Natural killer cell (primary cell): ENCODE measurements at regions not wholly inside any gene's neighbourhood (a gene's known extent, or its start where the extent isn't known, plus 50 kb on each side); places are given as distances from the start of the nearest gene placed in this dataset.
"Not testable (repeated sequence)": the region's sequence is repeated elsewhere in the genome, so short reads cannot be mapped to it uniquely, and the experiment has no call there.

Experiments
- ATAC-seq, 3 donors: fragments of 150-1000 bp in 2 of 3; fragments of 200-7000 bp in 1 of 3; cut with Tn5 transposase; 1 replicate in 1 of 3; 2 replicates in 2 of 3; pipeline ENCODE4 v1.10.0; 2021; ENCODE audit warnings: mild to moderate bottlenecking in 2 of 3, moderate library complexity in 2 of 3
- DNase-seq, 2 donors: peaks; one replicate each; pipeline versions ENCODE4 v3.0.0 to v3.0.0-alpha.2; 2013 to 2021; ENCODE audit warnings: mixed read lengths in 1 of 2
- H3K27ac ChIP-seq: one replicate; pipeline ENCODE4 v1.5.1; 2013; ENCODE audit warnings: mild to moderate bottlenecking, low read length
- H3K27me3 ChIP-seq: one replicate; pipeline ENCODE4 v1.6.1; 2013; ENCODE audit warnings: low read length; ENCODE audit not compliant: control insufficient read depth, insufficient read depth
- H3K36me3 ChIP-seq: one replicate; pipeline ENCODE4 v1.6.1; 2013; ENCODE audit warnings: low read length; ENCODE audit not compliant: control insufficient read depth, insufficient read depth
- H3K4me1 ChIP-seq: one replicate; pipeline ENCODE4 v1.6.1; 2013; ENCODE audit warnings: low read length; ENCODE audit not compliant: control insufficient read depth, insufficient read depth
- H3K4me3 ChIP-seq: one replicate; pipeline ENCODE4 v1.5.1; 2013; ENCODE audit warnings: low read length
- H3K9me3 ChIP-seq: one replicate; pipeline ENCODE4 v1.6.1; 2013; ENCODE audit warnings: low read length; ENCODE audit not compliant: control insufficient read depth, insufficient read depth
- H3K27ac Mint-ChIP-seq, 2 donors: one replicate each; pipeline ENCODE4 v1.8.0; 2022; ENCODE audit warnings: mild to moderate bottlenecking in 2 of 2, mixed read lengths in 2 of 2, moderate library complexity in 1 of 2
- H3K27me3 Mint-ChIP-seq, 2 donors: one replicate each; pipeline ENCODE4 v1.8.0; 2022; ENCODE audit warnings: low read depth in 2 of 2, mixed read lengths in 2 of 2
- H3K36me3 Mint-ChIP-seq: one replicate; pipeline ENCODE4 v1.8.0; 2022; ENCODE audit warnings: mixed read lengths
- H3K4me1 Mint-ChIP-seq, 2 donors: one replicate each; pipeline ENCODE4 v1.8.0; 2022; ENCODE audit warnings: mixed read lengths in 2 of 2
- H3K4me3 Mint-ChIP-seq: one replicate; pipeline ENCODE4 v1.8.0; 2022; ENCODE audit warnings: mild to moderate bottlenecking, moderate library complexity, mixed read lengths
- H3K9me3 Mint-ChIP-seq, 2 donors: one replicate each; pipeline ENCODE4 v1.8.0; 2022; ENCODE audit warnings: mixed read lengths in 2 of 2
- WGBS: methylation state at CpG from one replicate; pipeline ENCODE4 v1.1.7; 2013; ENCODE audit warnings: missing lambda C conversion rate; ENCODE audit not compliant: insufficient coverage; 5-methylcytosine and 5-hydroxymethylcytosine counted together
- intact Hi-C: fragments of 100-400 bp; cut with micrococcal nuclease; formaldehyde crosslinking; loops from one replicate; pipeline ENCODE4 v1.14.2; 2022
- TF ChIP-seq, protein P1 (sequence below): fragments of 200-600 bp; IDR thresholded peaks from one replicate; pipeline ENCODE4 v1.8.0; 2022; ENCODE audit warnings: antibody characterized with exemption

DNA sequence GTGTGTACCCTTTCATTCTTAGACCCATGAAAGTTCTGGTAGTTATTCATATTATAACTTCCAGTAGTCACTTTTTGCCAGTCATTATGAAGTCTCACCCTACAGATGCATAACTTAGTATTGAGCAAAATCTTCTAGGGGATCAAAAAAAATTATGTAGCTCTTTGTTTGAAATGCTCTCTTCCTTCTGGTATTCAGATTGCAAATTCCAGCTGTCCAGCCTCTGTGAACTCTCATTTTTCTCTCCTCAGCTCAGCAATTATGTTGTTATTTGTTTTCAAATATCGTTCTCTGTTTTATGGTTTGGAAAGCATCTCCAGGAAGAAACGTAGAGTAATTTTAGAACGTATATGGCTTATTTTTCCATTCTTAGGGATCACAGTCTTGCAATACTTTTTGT lies 442.5 kb downstream of the SEMA3D start:
- no peaks in the 10 kb centered on the region for H3K4me1 ChIP-seq
- intact Hi-C loops, result no loop called here
- DNase-seq (no peak), ATAC-seq (no peak)
- Mint-ChIP-seq H3K9me3 (peaks cover 4 to 9% of the 10 kb centered on the region in 2 donors), H3K4me3 (no peak overlapping the region), H3K36me3 (peaks cover 4% of the 10 kb centered on the region), H3K4me1 (no peaks in the 10 kb centered on the region), H3K27ac (no peak overlapping the region), H3K27me3 (no peaks in the 10 kb centered on the region)
- no peaks in the 10 kb centered on the region for H3K36me3 ChIP-seq
- H3K27ac ChIP-seq, result no peak overlapping the region
- 93% methylated on average over 3 of the region's 3 CpGs for WGBS
- TF ChIP-seq, protein P1, sequence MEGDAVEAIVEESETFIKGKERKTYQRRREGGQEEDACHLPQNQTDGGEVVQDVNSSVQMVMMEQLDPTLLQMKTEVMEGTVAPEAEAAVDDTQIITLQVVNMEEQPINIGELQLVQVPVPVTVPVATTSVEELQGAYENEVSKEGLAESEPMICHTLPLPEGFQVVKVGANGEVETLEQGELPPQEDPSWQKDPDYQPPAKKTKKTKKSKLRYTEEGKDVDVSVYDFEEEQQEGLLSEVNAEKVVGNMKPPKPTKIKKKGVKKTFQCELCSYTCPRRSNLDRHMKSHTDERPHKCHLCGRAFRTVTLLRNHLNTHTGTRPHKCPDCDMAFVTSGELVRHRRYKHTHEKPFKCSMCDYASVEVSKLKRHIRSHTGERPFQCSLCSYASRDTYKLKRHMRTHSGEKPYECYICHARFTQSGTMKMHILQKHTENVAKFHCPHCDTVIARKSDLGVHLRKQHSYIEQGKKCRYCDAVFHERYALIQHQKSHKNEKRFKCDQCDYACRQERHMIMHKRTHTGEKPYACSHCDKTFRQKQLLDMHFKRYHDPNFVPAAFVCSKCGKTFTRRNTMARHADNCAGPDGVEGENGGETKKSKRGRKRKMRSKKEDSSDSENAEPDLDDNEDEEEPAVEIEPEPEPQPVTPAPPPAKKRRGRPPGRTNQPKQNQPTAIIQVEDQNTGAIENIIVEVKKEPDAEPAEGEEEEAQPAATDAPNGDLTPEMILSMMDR, result no peak
- H3K27me3 ChIP-seq, result no peaks in the 10 kb centered on the region
- H3K4me3 ChIP-seq, result no peak overlapping the region
- peaks cover 2% of the 10 kb centered on the region for H3K9me3 ChIP-seq

DNA sequence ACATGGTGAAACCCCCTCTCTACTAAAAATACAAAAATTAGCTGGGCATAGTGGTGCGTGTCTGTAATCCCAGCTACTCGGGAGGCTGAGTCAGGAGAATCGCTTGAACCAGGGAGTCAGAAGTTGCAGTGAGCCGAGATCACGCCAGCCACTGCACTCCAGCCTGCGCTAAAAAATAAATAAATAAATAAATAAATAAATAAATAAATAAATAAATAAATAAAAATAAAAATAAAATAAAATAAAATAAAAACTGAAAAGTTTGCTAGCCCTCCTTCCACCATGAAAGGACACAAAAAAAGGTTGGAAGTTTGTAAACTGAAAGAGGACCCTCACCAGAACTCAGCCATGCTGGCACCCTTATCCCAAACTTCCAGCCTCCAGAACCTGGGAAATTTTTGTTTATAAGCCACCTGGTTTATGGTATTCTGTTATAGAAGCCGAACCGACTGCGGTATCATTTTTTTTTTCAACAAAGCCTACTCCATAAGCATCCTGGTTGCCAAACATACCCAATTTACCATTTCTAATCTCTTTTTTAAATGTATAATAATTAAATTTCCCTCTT lies 448.2 kb downstream of the SEMA3D start:
- H3K36me3 Mint-ChIP-seq, result peaks cover 4% of the 10 kb centered on the region
- H3K36me3 ChIP-seq, result no peaks in the 10 kb centered on the region
- H3K9me3 ChIP-seq, result no peaks in the 10 kb centered on the region
- H3K27ac ChIP-seq, result no peak overlapping the region
- no peak overlapping the region for H3K4me3 ChIP-seq
- H3K4me1 ChIP-seq, result no peaks in the 10 kb centered on the region
- no peaks in the 10 kb centered on the region for H3K27me3 Mint-ChIP-seq
- no peak overlapping the region for H3K4me3 Mint-ChIP-seq
- no peaks in the 10 kb centered on the region for H3K27me3 ChIP-seq
- no peak overlapping the region for H3K27ac Mint-ChIP-seq
- peaks cover 0 to 9% of the 10 kb centered on the region in 2 donors for H3K9me3 Mint-ChIP-seq
- TF ChIP-seq, protein P1, result no peak
- intact Hi-C loops, result no loop called here
- no peaks in the 10 kb centered on the region for H3K4me1 Mint-ChIP-seq
- WGBS, result 98% methylated on average over 3 of the region's 9 CpGs
- DNase-seq, result no peak
- no peak for ATAC-seq

DNA sequence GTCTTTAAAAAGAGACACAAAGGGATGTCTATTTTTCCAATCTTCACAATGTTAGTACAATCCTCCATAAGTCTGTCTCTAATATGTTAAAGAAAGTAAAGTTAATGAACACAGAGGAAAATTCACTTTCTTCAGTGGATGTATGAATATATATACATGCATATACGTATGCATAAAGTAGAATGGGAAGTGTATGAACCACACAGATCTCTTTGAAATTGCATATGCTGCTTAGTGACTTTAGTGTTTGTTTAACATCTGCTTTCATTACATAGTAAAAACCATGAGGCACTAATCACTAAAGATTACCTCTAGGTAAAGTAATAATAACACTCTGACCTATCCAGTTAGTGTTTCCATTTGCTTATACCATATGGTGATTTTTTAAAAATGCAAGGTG lies 451.2 kb downstream of the SEMA3D start:
- Mint-ChIP-seq H3K27me3 (no peaks in the 10 kb centered on the region), H3K4me1 (no peaks in the 10 kb centered on the region), H3K27ac (no peak overlapping the region), H3K9me3 (peaks cover 2 to 8% of the 10 kb centered on the region in 2 donors), H3K4me3 (no peak overlapping the region), H3K36me3 (peaks cover 4% of the 10 kb centered on the region)
- Histone ChIP-seq H3K36me3 (no peaks in the 10 kb centered on the region), H3K27ac (no peak overlapping the region), H3K27me3 (no peaks in the 10 kb centered on the region), H3K4me1 (no peaks in the 10 kb centered on the region), H3K9me3 (no peaks in the 10 kb centered on the region), H3K4me3 (no peak overlapping the region)
- WGBS, result 100% methylated on average over 1 of the region's 1 CpG
- ATAC-seq (no peak), DNase-seq (no peak)
- intact Hi-C loops, result no loop called here
- TF ChIP-seq, protein P1, result no peak

DNA sequence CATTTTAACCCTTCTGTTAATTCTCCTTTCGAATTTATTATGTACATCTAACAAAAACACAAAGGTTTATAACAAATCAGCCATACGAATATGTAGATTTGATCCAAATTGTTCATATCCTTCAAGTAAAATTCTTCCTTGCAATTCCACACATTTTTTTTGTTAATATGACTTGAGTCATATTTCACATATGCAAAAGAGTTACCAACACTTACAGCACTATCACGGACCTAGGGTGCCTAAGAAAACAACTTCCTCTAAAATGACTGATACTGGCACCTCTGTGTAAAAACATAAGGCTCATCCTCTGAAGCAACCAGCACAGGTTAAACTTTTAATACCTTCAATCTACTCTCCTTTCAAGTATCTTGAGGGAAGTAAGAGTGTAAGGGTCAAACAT lies 451.8 kb downstream of the SEMA3D start:
- 77% methylated on average over 3 of the region's 3 CpGs for WGBS
- Histone ChIP-seq H3K27me3 (no peaks in the 10 kb centered on the region), H3K27ac (no peak overlapping the region), H3K4me1 (no peaks in the 10 kb centered on the region), H3K4me3 (no peak overlapping the region), H3K9me3 (no peaks in the 10 kb centered on the region), H3K36me3 (no peaks in the 10 kb centered on the region)
- TF ChIP-seq, protein P1, result no peak
- intact Hi-C loops, result no loop called here
- ATAC-seq (no peak), DNase-seq (no peak)
- Mint-ChIP-seq H3K36me3 (peaks cover 4% of the 10 kb centered on the region), H3K4me1 (no peaks in the 10 kb centered on the region), H3K9me3 (peaks cover 2 to 8% of the 10 kb centered on the region in 2 donors), H3K27ac (no peak overlapping the region), H3K4me3 (no peak overlapping the region), H3K27me3 (no peaks in the 10 kb centered on the region)

DNA sequence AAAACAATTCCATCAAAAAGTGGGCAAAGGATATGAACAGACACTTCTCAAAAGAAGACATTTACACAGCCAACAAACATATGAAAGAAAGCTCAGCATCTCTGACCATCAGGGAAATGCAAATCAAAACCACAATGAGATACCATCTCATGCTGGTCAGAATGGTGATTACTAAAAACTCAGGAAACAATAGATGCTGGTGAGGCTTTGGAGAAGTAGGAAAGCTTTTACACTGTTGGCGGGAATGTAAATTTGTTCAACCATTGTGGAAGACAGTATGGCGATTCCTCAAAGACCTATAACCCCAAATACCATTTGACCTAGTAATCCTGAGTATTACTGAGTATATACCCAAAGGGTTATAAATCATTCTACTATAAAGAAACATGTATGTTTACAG lies 452.9 kb downstream of the SEMA3D start:
- no CpG with 5 or more reads among the region's 2 CpGs for WGBS
- H3K36me3 Mint-ChIP-seq, H3K27ac Mint-ChIP-seq, ATAC-seq, DNase-seq, H3K27me3 ChIP-seq, H3K27me3 Mint-ChIP-seq, H3K4me3 Mint-ChIP-seq, H3K9me3 Mint-ChIP-seq, H3K4me1 ChIP-seq, H3K4me1 Mint-ChIP-seq, H3K9me3 ChIP-seq, intact Hi-C loops, H3K27ac ChIP-seq, H3K36me3 ChIP-seq, H3K4me3 ChIP-seq: not testable (repeated sequence)
